GM12873 (cell line): ENCODE measurements at regions not wholly inside any gene's neighbourhood (a gene's known extent, or its start where the extent isn't known, plus 50 kb on each side); places are given as distances from the start of the nearest gene placed in this dataset.

Experiments
- TF ChIP-seq, protein P1 (sequence below): IDR thresholded peaks from 2 replicates; pipeline ENCODE4 v1.5.1; 2012; ENCODE audit warnings: low read depth, mild to moderate bottlenecking, moderate library complexity, low read length, control low read depth; ENCODE audit not compliant: insufficient read depth; ENCODE audit errors: missing control alignments

DNA sequence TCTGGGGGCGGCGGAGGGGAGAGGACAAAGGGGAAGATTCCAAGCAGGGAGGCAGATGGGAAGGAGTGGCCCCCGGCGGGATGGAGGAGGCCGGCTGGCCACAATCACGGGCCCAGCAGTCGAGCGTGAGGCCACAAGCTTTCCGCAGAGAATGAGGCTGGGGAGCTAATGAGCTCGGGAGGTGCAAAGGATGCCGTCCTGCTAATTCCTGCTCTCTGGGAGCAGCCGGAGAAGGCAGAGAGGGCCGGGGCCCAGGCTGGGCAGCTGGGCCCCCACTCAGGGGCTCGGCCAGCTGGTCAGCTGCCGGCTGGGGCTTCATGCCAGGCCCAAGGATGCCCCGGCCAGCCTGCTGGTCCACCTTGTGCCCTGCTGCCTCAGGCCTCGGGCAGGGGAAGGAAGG, 98.1 kb upstream of the LHX5 start:
- TF ChIP-seq, protein P1, sequence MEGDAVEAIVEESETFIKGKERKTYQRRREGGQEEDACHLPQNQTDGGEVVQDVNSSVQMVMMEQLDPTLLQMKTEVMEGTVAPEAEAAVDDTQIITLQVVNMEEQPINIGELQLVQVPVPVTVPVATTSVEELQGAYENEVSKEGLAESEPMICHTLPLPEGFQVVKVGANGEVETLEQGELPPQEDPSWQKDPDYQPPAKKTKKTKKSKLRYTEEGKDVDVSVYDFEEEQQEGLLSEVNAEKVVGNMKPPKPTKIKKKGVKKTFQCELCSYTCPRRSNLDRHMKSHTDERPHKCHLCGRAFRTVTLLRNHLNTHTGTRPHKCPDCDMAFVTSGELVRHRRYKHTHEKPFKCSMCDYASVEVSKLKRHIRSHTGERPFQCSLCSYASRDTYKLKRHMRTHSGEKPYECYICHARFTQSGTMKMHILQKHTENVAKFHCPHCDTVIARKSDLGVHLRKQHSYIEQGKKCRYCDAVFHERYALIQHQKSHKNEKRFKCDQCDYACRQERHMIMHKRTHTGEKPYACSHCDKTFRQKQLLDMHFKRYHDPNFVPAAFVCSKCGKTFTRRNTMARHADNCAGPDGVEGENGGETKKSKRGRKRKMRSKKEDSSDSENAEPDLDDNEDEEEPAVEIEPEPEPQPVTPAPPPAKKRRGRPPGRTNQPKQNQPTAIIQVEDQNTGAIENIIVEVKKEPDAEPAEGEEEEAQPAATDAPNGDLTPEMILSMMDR = no peak

DNA sequence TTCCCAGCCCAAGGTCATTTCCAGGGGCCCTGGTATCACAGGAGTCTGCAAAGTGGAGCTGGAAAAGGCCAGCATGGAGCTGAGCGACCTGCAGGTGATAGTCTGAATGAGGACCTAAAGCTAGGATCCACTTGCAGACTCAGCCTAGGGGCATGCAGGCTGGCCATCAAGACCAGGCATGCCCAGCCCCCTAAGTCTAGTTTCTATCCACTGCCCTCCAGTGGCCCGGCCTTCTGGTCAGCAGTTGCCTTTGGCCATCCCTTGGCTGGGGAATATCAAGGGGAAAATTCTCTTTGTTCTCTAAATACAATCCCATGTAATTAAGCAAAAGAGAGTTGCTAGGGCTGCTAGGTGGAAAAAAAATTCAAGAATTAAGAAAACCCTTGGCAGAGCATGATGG, 96.3 kb upstream of the LHX5 start:
- TF ChIP-seq, protein P1 = no peak

DNA sequence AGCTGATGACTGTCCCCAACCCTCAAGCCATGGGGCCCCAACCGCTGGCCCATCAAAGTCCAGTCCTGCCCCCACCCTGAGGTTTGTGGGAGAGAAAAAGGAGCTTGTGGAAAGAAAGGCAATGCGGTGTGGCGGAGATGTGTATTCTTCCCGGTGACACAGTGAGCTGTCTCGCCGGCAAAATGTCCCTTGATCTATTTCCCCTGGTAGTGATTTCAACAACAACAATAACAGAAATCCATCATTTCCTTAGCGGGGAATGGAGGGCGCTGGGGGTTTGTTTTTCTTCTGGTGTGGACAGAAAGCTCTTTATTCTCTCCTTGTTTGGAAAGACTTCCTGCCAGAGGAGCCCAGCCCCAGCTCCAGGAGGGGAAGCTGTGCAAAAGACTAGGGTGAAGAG, 93.7 kb upstream of the LHX5 start:
- TF ChIP-seq, protein P1 = no peak

DNA sequence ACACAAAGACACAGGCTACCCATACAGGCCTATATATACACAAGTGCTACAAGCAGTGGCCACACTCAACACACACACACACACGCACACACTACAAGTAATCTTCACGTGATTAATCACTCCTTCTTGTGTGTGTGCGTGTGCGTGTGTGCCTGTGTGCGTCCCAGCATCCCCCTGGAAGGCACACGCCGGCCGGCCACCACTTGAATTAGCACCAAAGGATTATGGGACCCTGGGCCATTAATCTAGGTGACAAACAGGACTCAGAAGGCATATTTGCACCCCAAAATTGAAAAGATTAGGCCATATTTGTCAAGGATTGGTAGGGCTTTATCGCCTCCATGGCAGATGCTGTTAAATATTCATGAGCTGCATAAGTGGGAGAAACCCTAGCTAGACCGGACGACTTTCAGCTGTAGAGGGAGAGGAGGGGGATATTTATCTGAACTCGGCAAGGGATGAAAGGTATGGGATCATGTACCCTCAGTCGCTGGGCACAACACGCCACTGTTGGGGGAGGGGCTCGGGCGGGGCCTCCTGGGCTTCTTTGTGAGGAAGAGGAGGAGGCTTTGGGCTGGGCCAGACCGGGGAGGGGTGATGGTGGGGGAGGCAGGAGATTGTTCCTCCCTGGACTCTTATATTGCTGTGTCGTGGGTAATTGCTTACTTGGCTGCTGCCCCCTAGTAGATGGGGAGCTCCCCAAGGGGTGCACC, 89.6 kb upstream of the LHX5 start:
- TF ChIP-seq, protein P1 = no peak

DNA sequence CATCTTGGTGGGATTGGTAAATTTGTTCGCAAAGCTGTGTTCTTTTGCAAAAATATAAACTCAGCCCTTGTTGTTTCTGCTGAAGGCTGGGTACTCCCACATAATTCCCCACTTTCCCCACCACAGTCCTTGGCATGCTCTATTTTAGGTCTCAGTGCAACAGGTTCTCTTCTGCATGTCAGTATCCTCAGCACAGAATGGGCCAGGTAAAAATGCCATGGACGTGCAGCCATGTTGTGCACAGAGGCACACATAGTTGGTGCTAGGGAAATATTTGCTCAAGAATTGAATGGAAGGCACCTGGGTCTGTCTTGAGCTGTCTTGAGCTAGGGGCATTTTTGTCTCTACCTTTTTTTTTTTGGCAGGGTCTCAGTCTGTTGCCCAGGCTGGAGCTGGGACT, 87.8 kb upstream of the LHX5 start:
- TF ChIP-seq, protein P1 = no peak

DNA sequence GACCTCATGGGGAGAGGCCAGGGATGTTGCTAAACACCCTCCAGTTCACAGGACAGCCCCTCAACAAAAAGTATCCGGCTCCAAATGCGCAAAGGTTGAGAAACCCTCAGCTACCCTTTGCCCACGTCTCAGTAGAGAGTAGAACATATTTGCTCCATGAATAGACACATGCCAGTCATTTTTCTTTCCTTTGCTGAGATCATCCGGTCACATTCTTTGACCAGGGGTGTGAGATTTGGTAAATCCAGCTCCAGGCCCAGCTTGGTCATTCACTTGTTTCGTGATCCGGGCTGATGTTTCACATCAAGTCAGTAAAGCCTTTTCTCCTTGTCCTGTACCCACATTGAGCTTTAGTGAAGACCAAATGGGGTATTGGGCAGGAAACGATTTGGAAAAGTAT, 83.6 kb upstream of the LHX5 start:
- TF ChIP-seq, protein P1 = no peak

DNA sequence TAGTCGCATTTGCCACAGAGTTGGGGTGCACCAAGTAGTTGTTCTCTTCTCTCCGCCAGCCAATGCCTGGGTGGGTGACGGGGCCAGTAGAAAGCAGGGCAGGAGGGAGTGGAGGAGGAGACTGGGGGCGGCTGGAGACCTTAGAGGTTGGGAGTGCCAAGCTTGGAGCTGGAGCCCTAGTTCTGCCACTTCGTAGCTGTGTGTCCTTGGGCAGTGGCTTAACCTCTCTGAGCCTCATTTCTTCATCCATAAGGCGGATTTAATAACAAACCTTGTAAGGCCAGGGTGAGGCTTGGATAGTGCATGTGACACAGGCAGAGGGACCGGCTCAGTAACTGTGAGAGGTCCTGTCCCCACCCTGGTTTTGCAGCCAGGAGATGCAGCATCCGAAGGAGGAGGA, 81.1 kb upstream of the LHX5 start:
- TF ChIP-seq, protein P1 = no peak
